HG03280 (cell line): ENCODE measurements at regions not wholly inside any gene's neighbourhood (a gene's known extent, or its start where the extent isn't known, plus 50 kb on each side); places are given as distances from the start of the nearest gene placed in this dataset.

Experiments used
- ATAC-seq: cut with Tn5 transposase; IDR thresholded peaks from one replicate; pipeline ENCODE4 v1.9.1; 2021; ENCODE audit warnings: mild to moderate bottlenecking, moderate library complexity; ENCODE audit not compliant: unreplicated experiment

DNA sequence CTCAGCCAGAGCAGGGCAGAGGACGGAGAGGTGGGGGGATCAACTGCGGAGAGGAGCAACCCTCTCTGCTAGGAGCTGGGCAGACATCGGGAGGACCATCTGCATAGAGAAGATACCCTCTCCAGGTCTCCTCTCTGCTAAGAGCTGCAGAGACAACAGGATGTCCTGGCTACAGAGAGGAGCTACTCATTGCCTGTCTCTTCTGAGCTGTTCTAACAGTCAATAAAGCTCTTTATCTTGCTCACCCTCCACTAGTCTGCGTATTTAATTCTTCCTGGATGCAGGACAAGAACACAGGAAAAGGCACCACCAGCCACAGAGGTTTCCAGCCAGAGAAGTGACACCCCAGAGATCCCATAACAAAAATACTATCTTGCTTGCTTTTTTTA, 871.1 kb upstream of the GJE1 start:
- no peak for ATAC-seq

DNA sequence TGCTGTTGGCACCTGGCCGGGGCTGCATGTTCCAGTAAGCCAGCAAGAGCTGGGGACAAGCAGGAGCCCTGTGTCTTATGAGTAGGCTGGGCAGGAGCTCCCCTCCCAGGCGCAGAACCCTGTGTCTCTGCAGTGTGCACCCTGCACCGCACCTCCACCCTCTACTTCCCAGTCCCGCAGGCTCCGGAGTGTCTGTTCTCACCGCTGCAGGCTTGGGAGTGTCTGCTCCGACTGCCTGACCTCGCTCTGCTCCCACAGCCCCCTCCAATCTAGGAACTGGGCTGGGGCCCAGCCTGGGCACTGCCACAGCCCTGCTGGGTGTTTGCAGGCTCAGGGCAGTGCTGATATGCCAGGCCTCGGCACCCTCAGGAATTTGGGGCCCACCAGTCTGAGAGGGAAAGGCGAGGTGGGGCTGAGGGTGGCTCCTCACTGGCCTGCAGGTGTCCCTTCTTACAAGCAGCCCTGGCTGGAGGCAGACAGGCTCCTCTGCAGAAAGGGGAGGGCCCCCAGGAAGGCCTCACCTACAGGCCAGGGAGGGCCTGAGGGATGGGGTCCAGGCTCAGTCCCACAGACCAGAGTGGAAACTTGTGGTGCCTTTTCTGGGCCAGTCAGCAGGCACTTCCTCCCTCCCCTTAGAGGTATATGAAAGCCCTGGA, 871.6 kb upstream of the GJE1 start:
- no peak for ATAC-seq

DNA sequence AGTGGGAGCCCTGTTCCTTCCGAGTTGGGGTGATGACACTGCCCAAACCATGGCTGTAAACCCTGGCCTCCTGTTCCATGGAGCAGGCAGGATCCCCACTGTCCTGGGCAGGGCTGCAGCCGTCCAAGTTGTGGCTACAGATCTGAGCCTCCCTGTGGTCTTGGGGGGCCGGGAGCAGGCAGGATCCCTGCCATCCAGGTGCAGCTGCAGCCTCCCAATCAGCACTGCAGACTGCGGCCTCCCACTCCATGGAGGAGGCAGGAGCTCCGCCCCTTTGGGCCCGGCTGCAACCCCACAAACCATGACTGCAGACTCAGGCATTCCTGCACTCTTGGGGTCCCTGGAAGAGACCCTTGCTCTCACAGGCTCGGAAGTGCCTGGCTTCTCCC, 872.1 kb upstream of the GJE1 start:
- ATAC-seq, result no peak

DNA sequence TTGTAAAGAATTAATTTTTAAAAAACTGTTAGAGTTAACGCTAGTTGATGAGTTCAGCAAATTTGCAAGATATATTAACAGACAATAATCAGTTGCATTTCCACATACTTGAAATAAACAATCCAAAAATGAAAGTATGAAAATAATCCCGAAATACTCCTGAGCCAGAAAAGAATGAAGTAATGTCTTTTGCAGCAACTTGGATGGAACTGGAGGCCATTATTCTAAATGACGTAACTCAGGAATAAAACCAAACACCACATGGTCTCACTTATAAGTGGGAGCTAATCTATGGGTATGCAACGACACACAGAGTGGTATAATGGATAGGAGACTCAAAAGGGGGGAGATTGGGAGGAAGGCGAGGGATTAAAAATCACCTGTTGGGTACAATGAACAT, 872.9 kb upstream of the GJE1 start:
- no peak for ATAC-seq

DNA sequence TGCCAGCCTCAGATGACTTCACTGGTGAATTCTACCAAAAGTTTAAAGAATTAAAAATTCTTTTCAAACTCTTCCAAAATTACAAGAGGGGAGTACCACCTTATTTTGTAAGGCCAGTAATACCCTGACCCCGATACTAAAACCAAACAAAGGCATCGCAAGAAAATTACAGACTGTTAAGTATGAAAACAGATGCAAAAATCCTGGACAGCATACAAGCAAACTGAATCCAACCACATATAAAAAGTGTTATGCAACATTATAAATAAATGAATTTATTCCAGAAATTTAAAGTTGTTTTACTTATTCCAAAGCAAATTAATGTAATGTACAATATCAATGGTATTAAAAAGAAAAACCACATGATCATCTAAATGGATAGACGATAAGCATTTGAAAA, 873.6 kb upstream of the GJE1 start:
- ATAC-seq, result no peak

DNA sequence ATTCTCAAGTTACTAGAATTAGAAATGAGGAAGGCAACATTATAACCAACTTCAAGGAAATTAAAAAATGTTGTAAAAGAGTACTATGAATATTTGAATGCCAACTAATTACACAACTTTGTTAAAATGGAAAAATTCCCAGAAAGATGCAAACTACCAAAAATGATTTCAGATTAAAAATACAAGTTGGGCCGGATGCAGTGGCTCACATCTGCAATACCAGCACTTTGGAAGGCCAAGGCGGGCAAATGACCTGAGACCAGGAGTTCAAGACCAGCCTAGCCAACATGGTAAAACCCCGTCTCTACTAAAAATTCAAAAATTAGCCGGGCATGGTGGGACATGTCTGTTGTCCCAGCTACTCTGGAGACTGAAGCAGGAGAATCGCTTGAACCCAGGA, 874.2 kb upstream of the GJE1 start:
- no peak for ATAC-seq

DNA sequence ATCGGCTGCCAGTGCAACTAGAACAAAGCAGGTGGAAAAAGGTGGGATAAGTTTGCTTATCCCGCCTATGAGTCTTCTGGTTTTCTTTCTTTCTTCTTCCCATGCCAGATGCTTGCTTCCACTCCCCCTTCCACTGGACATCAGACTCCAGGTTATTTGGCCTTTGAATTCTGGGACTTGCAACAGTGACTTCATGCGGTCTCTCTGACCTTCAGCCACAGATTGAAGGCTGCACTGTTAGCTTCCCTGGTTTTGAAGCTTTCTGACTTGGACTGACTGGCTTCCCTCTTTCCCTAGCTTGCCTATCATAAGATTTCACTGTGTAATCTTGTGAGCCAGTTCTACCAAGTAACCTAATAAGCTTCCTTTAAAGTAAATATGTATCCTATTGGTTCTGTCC, 878.4 kb upstream of the GJE1 start:
- ATAC-seq, result no peak

DNA sequence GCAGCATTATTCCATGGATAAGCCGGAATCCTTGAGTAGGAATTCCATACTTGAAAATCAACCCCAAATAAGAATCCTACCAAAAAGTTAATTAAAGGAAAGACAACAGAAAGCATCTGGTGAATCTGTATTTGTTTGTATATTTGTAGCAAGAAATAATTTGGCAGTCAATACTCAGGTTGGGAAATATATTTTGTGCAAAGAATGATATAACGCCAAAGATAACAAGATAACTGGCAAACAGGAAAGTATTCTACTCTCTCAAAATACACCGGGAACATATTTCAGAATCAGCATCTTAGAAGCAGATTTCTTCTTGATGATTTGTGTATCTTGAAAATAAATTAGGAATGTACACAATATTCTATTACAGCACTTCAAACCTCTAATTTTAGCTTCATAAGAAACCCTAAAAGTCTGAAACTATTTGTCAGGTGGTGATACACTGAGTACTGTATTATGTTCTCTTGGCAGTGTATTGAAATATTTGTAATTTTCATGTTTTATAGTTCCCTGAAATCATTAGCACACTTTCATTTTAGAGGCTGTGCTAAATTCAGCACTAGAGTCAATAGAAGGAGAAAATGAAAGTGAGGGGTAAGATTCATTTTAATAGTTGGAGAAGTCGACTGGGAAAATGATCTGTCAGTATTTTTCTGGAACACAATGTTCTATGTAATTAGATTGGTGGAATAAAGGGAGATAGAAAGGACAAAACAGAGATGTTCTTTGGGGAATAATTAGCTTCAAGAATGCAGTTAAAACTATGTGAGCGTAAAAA, 879.7 kb upstream of the GJE1 start:
- no peak for ATAC-seq

DNA sequence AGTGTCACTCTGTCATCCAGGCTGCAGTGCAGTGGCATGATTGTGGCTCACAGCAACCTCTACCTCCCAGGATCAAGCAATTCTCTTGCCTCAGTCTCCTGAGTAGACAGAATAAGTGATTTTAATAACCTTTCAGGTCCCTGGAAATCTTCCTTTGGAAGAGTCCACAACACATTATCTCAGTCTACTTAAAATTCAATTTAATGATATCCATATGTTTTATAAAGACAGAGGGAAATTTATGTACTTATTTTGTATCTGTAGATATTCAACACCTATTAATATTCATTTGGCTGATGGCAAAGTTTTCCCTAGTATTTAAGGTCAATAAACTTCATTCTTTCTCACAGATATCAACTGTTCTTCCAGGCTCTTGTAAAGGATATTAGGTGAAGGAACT, 881.4 kb upstream of the GJE1 start:
- ATAC-seq, result no peak

DNA sequence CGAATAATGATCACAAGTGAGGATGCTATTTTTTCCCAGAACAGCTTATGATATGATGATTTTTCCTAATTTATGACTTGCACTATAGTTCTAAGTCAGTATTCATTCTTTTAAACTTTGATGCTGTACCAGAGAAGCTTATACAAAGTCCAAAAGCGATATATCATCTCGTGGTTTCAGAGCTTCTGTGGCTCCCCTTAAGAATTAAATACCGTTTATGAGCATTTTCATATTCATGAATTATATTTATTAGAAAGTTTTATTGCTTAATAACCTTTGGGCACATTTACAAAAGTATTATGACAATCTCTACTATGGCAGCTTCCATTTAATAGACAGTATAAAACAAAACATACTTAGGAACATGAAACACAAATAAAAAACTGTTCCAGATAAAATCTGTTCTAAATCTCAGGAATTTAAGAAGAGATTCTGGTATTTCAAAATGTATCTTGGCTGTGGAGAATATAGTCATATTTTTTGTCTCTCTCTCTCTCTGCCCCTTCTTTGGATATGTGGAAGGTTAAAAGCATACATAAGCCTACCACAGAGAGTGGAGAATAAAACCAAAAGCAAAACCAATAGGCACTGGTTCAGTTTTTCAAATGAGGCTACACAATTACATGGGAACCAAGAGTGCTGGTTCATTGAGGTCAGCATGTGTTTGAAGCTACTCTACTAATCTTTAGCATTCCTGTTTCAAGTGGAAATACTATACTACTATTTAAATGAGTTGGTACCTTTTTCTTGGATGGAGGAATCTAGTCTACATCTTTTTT, 884.5 kb upstream of the GJE1 start:
- ATAC-seq, result peak; percentile 90

DNA sequence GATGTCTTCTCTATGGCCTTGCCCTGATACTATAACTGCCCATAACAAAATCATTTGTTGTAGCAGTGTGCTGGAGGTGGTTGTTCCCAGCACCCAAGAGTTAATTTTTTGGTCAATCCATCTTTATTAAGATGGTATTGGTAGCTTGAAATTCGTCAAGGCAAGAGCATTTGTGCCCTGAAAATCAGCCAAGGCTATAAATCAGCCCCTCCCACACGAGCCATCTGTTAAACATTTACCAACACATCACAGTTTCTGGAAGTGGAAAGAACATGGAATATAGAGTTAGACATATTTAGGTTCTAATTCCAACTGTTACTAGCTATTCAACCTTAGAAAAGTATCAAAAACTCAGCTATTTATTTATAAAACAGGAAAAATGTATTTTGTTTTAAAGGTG, 888.4 kb upstream of the GJE1 start:
- no peak for ATAC-seq

DNA sequence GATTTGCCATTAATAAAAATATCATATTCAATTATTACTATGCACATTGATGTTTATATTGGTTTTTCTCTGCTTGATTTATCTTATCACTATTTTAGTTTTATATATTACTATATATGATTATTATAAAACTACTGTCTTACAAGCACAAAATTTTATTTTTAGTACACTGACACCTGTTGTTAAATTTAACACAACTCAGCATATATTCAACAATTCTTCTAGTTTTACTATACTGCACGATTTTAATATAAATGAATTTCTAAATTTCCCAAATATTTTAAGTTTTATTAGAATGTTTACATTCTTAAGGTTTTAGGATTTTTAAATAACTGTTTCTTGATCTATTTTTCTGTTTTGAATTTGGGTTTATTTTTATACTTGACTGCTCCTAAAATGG, 889.8 kb upstream of the GJE1 start:
- no peak for ATAC-seq

DNA sequence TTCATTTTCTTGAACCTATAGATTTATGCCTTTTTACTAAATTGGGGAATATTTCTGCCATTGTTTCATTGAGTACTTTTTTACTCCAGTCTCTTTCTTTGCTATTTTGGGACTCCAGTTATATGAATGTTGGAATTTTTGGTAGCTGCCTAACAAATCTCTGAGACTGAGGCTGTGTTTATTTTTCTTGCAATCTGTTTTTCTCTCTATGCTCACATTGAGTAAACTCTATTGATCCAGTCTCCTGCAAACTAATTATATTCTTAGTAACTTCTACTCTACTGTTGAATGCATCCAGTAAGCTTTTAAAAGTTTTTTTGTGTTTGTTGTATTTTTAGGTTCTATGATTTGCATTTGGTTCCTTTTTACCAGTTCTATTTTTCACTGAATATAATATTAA, 903.4 kb upstream of the GJE1 start:
- ATAC-seq, result no peak

DNA sequence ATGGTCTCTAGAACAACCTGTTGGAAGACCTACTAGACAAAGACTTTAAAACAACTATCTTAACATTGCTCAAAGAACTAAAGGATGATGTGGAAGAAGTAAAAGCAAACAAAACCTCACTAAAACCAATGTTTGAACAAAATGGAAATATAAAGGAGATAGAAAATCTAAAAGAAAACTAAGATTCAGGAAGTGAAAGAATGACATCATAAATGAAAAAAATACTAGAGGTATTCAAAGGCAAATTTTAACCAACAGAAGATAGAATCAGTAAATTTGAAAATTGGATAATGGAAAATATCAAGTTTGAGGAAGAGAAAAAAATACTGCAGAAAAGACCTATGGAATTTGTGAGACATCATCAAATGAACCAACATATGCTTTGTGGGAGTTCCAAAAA, 914.1 kb upstream of the GJE1 start:
- no peak for ATAC-seq

DNA sequence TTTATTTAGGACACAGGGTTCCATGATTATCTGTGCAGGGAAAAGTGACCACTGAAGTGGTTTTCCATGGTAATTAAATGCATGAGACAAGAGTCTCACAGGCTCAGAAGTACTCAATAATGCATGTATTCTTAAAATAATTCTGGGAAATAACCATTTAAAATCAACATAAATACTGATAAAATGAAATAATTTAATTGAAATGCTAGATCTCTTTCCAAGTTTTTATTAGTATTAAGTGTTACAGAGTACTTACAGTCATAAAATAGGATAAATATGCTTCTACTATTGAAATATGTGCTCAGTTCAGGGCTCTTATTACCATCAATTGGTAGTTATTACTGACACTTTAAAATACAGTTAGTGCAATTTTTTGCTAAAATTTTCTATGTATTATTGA, 916.0 kb upstream of the GJE1 start:
- ATAC-seq, result no peak

DNA sequence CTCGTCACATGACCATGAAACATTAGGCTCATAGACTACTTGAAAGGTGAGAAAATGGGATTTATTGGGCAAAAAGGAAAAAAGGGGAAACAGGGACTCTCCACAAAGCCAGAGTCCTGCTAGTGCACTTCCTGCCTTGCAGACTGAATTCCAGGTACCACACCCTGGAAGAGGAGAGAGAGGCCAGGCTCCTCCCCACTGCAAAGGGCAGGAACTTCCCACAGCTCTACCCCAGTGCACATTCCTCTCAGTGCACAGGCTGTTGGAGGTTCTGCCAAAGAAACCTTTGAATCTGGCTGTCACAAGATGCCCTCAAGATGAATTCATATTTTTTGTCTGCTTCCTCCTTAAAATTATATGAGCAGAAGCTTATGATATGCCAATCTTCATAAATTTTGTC, 920.4 kb upstream of the GJE1 start:
- no peak for ATAC-seq

DNA sequence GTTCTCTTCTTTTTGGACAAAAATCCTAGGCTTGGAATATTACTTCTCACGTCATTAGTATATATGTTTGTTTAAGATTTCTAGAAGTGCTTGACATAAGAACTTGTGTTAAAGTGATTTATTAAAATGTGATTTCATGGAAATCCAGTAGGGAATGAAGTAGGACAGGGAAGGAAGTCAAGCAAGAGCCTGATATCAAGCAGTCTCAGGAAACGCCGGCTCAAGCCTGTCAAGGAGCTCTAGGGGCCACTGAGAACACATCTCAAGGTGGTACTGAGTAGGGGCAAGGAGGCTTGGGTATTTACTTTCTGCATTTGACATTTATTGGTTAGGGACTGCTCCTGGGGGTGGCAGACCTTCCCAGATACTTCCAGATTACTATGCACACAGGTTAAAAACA, 920.9 kb upstream of the GJE1 start:
- ATAC-seq, result no peak

DNA sequence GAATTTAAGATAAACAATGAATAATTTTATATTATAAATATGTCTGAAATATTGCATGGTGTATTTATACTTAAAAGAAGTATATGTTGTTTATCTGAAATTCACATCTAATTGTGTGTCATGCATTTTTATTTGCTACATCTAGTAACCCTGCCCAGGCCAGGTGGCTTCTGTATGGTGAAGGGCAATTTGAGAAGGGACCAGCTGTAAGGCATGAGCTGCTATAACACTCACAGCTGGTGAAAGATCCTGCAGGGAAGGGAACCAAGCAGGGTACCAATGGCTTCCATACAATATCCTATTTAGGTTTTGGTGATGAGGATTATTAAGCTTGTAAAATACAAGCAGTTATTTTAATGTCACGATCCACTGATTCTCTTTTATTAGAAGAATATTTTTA, 921.8 kb upstream of the GJE1 start:
- ATAC-seq, result no peak

DNA sequence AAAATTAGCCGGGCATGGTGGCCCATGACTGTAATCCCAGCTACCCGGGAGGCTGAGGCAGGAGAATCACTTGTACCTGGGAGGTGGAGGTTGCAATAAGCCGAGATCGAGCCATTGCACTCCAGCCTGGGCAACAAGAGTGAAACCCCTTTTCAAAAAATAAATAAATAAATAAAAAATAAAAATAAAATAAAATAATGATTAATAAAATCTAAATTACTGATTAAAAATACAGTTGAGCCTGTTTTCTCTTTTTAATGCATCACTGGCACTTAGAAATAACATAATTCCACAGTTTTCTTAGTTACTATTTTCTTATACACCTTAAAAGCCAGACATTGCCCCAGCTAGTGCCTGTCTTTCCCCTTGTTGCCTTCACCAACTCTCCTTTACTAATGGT, 922.8 kb upstream of the GJE1 start:
- no peak for ATAC-seq

DNA sequence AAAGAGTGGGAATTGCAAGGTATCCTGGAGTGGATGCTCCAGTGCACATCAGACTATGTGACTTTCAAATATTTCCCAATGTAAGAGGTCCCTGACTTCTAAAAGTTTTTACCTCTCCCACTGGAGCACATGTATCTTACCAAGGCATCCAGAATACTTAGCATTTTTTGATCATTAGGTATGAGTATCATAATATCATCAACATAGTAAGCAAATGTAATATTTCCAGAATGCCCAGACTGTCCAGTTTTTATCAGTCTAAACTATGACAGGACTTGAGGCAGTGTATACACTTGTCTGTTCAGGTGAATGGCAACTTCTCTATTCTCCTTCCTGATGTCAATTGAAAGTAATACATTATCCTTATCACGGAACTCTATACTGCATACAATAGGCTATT, 924.6 kb upstream of the GJE1 start:
- ATAC-seq, result no peak

DNA sequence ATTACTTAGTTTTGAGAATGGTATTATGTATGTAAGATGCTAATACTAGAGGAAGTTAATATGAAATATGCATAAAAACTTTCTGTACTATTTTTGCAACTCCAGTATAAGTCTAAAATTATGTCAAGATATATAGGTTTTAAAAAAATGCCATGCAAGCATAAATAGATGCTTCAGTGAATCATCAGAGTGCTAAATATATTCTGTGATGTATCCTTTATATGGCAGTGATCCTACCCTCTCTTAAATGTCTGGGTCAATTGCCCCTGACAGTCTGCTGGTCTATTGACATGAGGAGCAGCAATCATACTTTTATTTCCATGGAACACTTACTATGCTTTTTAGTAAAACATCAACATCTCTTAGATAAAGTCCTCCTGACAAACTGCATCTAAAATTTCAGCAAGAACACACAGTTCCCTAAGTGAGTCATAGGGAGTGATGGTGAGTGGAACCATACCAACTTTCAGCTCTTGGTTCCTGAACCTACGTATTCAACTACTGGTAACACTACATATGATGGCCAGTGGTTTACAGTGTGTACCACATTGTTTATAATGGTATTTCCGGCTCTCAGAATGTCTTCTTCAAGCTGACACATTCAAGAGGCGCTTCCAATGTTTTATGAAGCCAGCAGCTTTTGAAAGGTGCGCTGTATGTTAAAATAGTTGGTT, 928.7 kb upstream of the GJE1 start:
- no peak for ATAC-seq

DNA sequence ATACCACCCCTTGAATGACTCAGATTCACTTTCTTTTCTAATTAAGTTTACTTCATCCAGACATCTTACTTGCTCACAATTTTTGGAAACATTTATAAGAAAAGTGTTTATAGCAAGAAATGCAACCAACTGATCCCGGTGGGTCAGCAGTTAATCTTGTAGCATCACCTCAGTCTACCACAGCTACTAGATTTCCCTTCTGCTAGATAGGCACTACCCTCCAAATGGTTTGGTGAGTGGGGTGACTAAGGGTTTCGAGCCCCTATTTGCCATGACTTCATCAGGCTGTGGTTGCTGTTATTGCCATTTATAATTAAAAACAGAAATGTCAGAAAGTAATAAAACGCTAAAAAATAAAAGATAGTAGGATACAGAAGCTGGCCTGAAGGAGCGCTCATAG, 930.1 kb upstream of the GJE1 start:
- ATAC-seq, result no peak
